Lower leg skin (tissue), 4 donors: ENCODE measurements at regions not wholly inside any gene's neighbourhood (a gene's known extent, or its start where the extent isn't known, plus 50 kb on each side); places are given as distances from the start of the nearest gene placed in this dataset.

Experiments
- DNase-seq, 2 donors: peaks; one replicate each; pipeline ENCODE4 v3.0.0-alpha.2; 2019; ENCODE audit warnings: low spot score in 2 of 2
- H3K4me3 ChIP-seq: fragments of 200-600 bp; sonication (generic); 2 replicates; pipeline ENCODE4 v1.5.1; 2017; ENCODE audit warnings: mild to moderate bottlenecking, low read depth; ENCODE audit not compliant: poor library complexity, severe bottlenecking
- POLR2A ChIP-seq, 2 donors: fragments of 450-650 bp; IDR thresholded peaks; one replicate each; pipeline ENCODE4 v1.6.1; 2016 to 2017; ENCODE audit warnings: antibody characterized with exemption in 2 of 2, mild to moderate bottlenecking in 1 of 2, moderate library complexity in 1 of 2
- WGBS, 2 donors: methylation state at CpG; one replicate each; pipeline ENCODE4 v1.1.5; 2018; 5-methylcytosine and 5-hydroxymethylcytosine counted together
- intact Hi-C: fragments of 100-400 bp; cut with DNase I; formaldehyde crosslinking; loops from one replicate; pipeline ENCODE4 v1.15.0; 2023; ENCODE audit warnings: low total_unique reads
- TF ChIP-seq, protein P1 (sequence below), 3 donors: fragments of 450-650 bp; IDR thresholded peaks; one replicate each; pipeline ENCODE4 v1.5.1; 2016; ENCODE audit warnings: antibody characterized with exemption in 3 of 3, mild to moderate bottlenecking in 3 of 3, moderate library complexity in 2 of 3

DNA sequence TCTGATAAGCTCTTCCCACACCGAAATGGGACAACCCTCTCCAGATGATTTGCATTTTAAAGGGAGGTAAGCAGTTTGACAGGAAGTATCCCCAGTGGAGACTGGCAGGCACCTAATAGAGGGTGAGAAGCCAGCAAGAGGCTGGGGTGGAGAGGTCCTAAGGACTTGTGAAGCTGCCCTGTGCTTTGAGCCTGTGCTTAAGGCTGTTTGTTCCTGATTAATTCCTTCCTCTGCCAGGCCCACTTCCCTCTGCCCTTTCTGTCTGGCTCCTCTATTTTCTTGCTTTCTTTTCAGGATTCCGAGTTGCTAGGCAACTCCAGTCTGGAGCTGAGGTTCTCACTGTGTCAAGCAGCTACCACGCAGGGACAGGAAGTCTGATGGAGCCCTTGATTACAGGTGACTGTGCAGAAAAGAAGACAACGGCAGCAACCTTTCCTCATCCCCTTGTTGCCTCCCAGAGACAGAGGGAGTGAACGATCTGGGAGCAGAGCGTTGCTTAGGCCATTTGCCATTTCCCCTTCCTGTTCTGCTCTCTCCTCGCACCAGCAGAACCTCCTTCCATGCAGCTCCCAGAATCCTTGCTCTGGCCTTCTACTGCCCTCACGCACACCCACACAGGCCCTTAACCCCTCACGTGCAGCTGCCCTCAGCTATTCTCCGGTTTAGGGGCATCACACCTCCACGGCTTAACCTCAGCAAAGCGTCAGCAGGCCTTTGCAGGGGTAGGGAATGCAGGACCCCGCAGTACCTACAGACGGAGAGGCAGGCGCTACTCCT is 103.6 kb upstream of the CELF4 start:
- intact Hi-C loops = no loop called here
- no peak for DNase-seq
- TF ChIP-seq POLR2A (IDR thresholded peaks at IDR 0.05) = no peak
- TF ChIP-seq, protein P1, sequence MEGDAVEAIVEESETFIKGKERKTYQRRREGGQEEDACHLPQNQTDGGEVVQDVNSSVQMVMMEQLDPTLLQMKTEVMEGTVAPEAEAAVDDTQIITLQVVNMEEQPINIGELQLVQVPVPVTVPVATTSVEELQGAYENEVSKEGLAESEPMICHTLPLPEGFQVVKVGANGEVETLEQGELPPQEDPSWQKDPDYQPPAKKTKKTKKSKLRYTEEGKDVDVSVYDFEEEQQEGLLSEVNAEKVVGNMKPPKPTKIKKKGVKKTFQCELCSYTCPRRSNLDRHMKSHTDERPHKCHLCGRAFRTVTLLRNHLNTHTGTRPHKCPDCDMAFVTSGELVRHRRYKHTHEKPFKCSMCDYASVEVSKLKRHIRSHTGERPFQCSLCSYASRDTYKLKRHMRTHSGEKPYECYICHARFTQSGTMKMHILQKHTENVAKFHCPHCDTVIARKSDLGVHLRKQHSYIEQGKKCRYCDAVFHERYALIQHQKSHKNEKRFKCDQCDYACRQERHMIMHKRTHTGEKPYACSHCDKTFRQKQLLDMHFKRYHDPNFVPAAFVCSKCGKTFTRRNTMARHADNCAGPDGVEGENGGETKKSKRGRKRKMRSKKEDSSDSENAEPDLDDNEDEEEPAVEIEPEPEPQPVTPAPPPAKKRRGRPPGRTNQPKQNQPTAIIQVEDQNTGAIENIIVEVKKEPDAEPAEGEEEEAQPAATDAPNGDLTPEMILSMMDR (IDR thresholded peaks at IDR 0.05) = no peak
- WGBS, 2 donors = 68% methylated on average over 15 of the region's 15 CpGs
- H3K4me3 ChIP-seq = no peak overlapping the region

DNA sequence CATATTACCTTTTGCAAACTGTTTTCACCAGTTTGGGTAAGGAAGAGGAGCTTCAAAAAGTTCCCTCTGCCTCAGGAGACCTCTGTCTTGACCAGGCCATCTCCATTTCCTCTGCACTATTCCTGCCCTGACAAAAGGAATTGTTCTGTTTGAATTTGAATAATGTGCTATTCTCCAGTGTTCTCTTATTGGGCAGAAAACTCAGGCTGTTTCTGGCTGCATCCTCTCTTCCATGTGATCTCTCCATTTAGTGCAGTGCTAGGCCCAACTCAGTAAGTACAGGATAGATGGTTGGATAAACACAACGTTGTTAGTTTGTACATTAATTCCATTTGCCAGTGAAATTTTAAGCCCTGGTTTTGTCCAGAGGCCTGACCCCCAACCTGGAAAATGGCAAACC is 102.2 kb upstream of the CELF4 start:
- WGBS, 2 donors = 70 to 84% methylated on average over 1 of the region's 1 CpG
- DNase-seq = no peak
- TF ChIP-seq, protein P1 (IDR thresholded peaks at IDR 0.05) = no peak
- TF ChIP-seq POLR2A (IDR thresholded peaks at IDR 0.05) = no peak
- H3K4me3 ChIP-seq = no peak overlapping the region
- intact Hi-C loops = no loop called here

DNA sequence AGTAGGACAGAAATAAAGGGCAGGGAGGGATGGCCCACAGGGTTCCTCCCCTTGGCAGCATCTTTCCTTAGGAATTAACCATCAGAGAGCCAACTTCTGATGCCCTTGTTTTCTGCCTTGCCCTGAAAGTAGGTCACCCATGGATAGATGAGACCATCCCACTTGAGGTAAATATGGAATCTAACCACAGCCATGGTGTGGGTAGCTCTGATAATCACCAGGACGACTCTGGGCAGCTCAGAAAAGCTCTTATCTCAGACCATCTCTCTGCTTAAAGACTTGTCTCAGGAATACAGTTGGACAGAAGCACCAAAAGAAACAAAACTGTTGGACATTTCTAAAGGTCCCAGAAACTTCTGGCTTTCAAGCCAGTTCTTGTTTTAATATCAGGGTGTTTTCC is 101.4 kb upstream of the CELF4 start:
- TF ChIP-seq, protein P1 (IDR thresholded peaks at IDR 0.05) = no peak
- no peak for TF ChIP-seq POLR2A (IDR thresholded peaks at IDR 0.05)
- WGBS, 2 donors = 44 to 62% methylated on average over 1 of the region's 1 CpG
- DNase-seq = no peak
- intact Hi-C loops = no loop called here
- no peak overlapping the region for H3K4me3 ChIP-seq

DNA sequence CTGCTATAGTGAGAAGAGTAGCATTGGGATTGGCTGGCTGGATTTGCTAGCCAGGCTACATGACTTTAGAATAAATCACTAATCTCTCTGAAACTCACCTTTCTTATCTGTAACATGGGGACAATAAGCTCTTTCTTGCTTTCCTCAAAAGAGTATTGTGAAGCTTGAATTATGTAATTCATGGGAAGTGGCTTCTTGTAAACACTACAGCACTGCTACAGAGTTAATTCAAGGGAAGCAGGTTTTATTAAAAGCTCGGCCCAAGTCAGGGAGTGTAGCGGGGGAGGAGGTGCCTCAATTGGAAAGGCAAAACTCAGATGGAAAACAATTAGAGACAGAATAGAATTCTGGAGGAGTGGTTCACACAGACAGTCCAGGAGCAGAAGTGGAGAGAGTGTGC is 100.9 kb upstream of the CELF4 start:
- TF ChIP-seq, protein P1 (IDR thresholded peaks at IDR 0.05) = no peak
- TF ChIP-seq POLR2A (IDR thresholded peaks at IDR 0.05) = no peak
- intact Hi-C loops = no loop called here
- no peak for DNase-seq
- H3K4me3 ChIP-seq = no peak overlapping the region
- 57 to 67% methylated on average over 2 of the region's 2 CpGs for WGBS, 2 donors

DNA sequence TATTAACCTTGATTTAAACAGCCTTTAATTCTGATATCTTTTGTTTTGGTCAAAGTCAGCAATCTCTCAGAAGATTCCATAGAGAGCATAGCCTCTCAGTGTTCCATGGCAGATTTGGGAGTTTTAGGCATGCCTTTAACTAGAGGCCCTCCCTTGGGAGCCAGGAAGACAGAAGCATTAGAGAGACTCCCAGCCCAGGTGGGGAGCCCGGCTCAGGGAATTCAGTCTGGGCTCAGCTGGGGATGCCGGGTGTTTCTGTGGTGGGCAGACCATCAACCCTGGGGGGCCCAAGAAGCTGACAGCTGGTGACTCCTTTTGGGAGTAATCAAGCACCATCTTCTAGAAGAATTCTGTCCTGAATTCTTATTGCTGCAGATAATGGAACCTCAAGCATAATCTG is 99.7 kb upstream of the CELF4 start:
- no peak for DNase-seq
- 80 to 94% methylated on average over 2 of the region's 2 CpGs for WGBS, 2 donors
- H3K4me3 ChIP-seq = no peak overlapping the region
- intact Hi-C loops = no loop called here
- TF ChIP-seq, protein P1 (IDR thresholded peaks at IDR 0.05) = no peak
- no peak for TF ChIP-seq POLR2A (IDR thresholded peaks at IDR 0.05)

DNA sequence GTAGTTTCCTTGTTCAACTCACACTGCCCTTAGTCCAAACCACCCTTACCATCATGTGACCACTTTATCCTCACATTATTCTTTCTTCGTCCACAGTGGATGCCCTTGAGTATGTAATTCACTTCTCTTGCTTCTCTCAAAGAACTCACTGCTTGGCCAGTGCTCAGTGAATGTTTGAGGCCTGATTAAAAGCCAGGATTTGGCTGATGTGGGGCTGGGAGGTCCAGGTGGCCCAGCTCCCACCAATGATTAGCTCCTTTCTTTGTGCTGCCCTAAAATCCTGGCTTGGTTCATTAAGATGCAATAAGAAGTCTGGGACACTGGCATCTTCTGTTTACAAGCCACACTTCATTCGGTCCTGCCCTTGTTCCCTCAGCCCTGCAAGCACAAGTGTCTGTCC is 97.8 kb upstream of the CELF4 start:
- intact Hi-C loops = no loop called here
- 71% methylated on average over 2 of the region's 2 CpGs for WGBS, 2 donors
- H3K4me3 ChIP-seq = no peak overlapping the region
- TF ChIP-seq, protein P1 (IDR thresholded peaks at IDR 0.05) = no peak
- no peak for TF ChIP-seq POLR2A (IDR thresholded peaks at IDR 0.05)
- no peak for DNase-seq
